Panc1 (cell line): ENCODE measurements at regions not wholly inside any gene's neighbourhood (a gene's known extent, or its start where the extent isn't known, plus 50 kb on each side); places are given as distances from the start of the nearest gene placed in this dataset.

Experiments used
- POLR2AphosphoS5 ChIP-seq: IDR thresholded peaks from 2 replicates; pipeline ENCODE4 v1.6.1; 2012; ENCODE audit warnings: mild to moderate bottlenecking, low read depth, low read length, moderate library complexity
- SIN3A ChIP-seq: IDR thresholded peaks from 2 replicates; pipeline ENCODE4 v1.6.1; 2012; ENCODE audit warnings: low read depth, mild to moderate bottlenecking, low read length, moderate library complexity, borderline replicate concordance; ENCODE audit not compliant: insufficient read depth
- TCF7L2 ChIP-seq: IDR thresholded peaks from 2 replicates; pipeline ENCODE4 v1.6.1; 2011; ENCODE audit warnings: mild to moderate bottlenecking, low read depth, low read length, inconsistent platforms
- TF ChIP-seq, protein P1 (sequence below): fragments of 450-650 bp; IDR thresholded peaks from 2 replicates; pipeline ENCODE4 v1.5.1; 2017; ENCODE audit warnings: mild to moderate bottlenecking
- TF ChIP-seq, protein P2 (sequence below), 2 experiments: IDR thresholded peaks; 2 replicates each; pipeline ENCODE4 v1.6.1; 2011 to 2012; ENCODE audit warnings: low read depth in 2 of 2, control low read depth in 1 of 2, low read length in 1 of 2, mild to moderate bottlenecking in 1 of 2, moderate library complexity in 1 of 2; ENCODE audit not compliant: insufficient read depth in 1 of 2

DNA sequence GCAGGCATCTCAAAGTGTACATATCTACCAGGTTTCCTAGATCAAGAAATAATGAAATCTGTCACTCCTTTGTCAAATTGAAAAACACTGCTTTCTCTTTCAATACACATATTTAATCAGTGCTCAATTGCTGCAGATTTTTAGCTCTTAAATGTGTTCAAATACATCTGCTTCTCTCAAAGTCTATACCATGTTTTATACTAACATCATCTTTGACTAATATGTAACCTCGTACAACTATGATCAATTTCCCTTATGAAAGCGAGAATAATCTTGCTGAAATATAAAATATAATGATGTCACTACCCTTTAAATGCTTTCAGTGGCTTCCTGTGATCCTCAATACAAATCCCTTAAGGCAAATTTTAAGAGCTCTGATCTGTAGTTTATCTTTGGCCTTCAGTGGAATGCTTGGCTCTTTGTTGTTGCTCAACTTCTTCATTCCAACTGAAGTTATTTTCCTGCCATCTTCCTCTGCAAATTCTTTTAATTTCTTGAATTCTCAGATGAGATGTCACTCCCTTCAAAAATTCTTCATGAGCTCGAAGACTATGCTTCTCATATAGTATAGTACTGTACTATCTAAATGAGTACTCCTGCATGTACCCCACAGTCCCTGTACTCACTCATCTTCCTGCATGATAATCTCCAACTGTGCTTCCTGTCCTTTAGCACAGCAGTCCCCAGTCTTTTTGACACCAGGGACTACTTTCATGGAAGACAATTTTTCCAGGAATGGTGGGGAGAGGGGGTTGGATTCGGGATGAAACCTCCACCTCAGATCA, 545.1 kb upstream of the GJE1 start:
- TF ChIP-seq, protein P1, sequence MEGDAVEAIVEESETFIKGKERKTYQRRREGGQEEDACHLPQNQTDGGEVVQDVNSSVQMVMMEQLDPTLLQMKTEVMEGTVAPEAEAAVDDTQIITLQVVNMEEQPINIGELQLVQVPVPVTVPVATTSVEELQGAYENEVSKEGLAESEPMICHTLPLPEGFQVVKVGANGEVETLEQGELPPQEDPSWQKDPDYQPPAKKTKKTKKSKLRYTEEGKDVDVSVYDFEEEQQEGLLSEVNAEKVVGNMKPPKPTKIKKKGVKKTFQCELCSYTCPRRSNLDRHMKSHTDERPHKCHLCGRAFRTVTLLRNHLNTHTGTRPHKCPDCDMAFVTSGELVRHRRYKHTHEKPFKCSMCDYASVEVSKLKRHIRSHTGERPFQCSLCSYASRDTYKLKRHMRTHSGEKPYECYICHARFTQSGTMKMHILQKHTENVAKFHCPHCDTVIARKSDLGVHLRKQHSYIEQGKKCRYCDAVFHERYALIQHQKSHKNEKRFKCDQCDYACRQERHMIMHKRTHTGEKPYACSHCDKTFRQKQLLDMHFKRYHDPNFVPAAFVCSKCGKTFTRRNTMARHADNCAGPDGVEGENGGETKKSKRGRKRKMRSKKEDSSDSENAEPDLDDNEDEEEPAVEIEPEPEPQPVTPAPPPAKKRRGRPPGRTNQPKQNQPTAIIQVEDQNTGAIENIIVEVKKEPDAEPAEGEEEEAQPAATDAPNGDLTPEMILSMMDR = no peak
- TF ChIP-seq POLR2AphosphoS5 (no peak), SIN3A (no peak), TCF7L2 (no peak)
- TF ChIP-seq, protein P2, sequence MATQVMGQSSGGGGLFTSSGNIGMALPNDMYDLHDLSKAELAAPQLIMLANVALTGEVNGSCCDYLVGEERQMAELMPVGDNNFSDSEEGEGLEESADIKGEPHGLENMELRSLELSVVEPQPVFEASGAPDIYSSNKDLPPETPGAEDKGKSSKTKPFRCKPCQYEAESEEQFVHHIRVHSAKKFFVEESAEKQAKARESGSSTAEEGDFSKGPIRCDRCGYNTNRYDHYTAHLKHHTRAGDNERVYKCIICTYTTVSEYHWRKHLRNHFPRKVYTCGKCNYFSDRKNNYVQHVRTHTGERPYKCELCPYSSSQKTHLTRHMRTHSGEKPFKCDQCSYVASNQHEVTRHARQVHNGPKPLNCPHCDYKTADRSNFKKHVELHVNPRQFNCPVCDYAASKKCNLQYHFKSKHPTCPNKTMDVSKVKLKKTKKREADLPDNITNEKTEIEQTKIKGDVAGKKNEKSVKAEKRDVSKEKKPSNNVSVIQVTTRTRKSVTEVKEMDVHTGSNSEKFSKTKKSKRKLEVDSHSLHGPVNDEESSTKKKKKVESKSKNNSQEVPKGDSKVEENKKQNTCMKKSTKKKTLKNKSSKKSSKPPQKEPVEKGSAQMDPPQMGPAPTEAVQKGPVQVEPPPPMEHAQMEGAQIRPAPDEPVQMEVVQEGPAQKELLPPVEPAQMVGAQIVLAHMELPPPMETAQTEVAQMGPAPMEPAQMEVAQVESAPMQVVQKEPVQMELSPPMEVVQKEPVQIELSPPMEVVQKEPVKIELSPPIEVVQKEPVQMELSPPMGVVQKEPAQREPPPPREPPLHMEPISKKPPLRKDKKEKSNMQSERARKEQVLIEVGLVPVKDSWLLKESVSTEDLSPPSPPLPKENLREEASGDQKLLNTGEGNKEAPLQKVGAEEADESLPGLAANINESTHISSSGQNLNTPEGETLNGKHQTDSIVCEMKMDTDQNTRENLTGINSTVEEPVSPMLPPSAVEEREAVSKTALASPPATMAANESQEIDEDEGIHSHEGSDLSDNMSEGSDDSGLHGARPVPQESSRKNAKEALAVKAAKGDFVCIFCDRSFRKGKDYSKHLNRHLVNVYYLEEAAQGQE (IDR thresholded peaks at IDR 0.05; ENCODE audit: insufficient read depth in 1 of 2, low read depth in 2 of 2, low read length in 1 of 2) = no peak
